Endothelial cell of umbilical vein (primary cell): ENCODE measurements at regions not wholly inside any gene's neighbourhood (a gene's known extent, or its start where the extent isn't known, plus 50 kb on each side); places are given as distances from the start of the nearest gene placed in this dataset.

Experiments
- BruUV-seq: library from RNA; stranded (reverse); fragments of 400-500 nt; replicated peaks from 2 replicates; lab custom pipeline; 2021; lab: Mats Ljungman, UMichigan
- CTCF ChIA-PET: fragments of 300-600, 350-600 bp; sonication (Branson Sonifier 250); formaldehyde crosslinking; loops from one replicate; lab custom pipeline; 2021; ENCODE audit warnings: antibody characterized with exemption, inconsistent platforms; lab: Charles Lee
- POLR2A ChIA-PET: fragments of 300-600, 350-600 bp; sonication (Branson Sonifier 250); formaldehyde crosslinking; loops from one replicate; lab custom pipeline; 2021; ENCODE audit warnings: antibody characterized with exemption, inconsistent platforms; lab: Charles Lee
- DNase-seq: peaks from one replicate; pipeline ENCODE4 v3.0.0-alpha.2; 2011; ENCODE audit warnings: low read depth, low spot score
- FAIRE-seq: peaks from 2 replicates; lab custom pipeline; 2011; peaks lifted over from hg19 to GRCh38; lab: Jason Lieb, UNC
- H2AFZ ChIP-seq: 2 replicates; pipeline ENCODE4 v1.6.0; 2012; ENCODE audit warnings: low read depth, low read length, control low read depth, inconsistent platforms
- H3K27ac ChIP-seq: 2 replicates; pipeline ENCODE4 v1.5.1; 2011; ENCODE audit warnings: low read depth, mild to moderate bottlenecking, control low read depth, low read length, moderate library complexity; ENCODE audit not compliant: insufficient read depth
- H3K27me3 ChIP-seq, 2 experiments: 2 replicates each; pipeline versions ENCODE4 v1.6.0 to v1.6.1; 2011; ENCODE audit warnings: low read length in 2 of 2, mixed read lengths in 1 of 2; ENCODE audit not compliant: control insufficient read depth in 2 of 2, insufficient read depth in 2 of 2
- H3K36me3 ChIP-seq, 2 experiments: 2 replicates in 1 of 2; 3 replicates in 1 of 2; pipeline ENCODE4 v1.5.1; 2011; ENCODE audit warnings: low read length in 2 of 2, mild to moderate bottlenecking in 1 of 2, moderate library complexity in 1 of 2; ENCODE audit not compliant: control insufficient read depth in 2 of 2, insufficient read depth in 2 of 2; ENCODE audit errors: extremely low read depth in 1 of 2
- H3K4me1 ChIP-seq: 3 replicates; pipeline ENCODE4 v1.5.1; 2011; ENCODE audit warnings: mild to moderate bottlenecking, low read length; ENCODE audit not compliant: control insufficient read depth, insufficient read depth; ENCODE audit errors: extremely low read depth
- H3K4me2 ChIP-seq: 2 replicates; pipeline ENCODE4 v1.6.1; 2011; ENCODE audit warnings: low read length, control low read depth, mixed read lengths; ENCODE audit not compliant: insufficient read depth
- H3K4me3 ChIP-seq, 3 experiments: fragments of 200-600 bp in 1 of 3; sonication (generic), shearing (Covaris generic) in 1 of 3; replicated peaks in 1 of 3; 2 replicates each; pipeline ENCODE4 v1.5.1; 2011 to 2016; ENCODE audit warnings: control low read depth in 3 of 3, low read length in 3 of 3, mild to moderate bottlenecking in 2 of 3, inconsistent platforms in 1 of 3, low read depth in 1 of 3, moderate library complexity in 1 of 3; ENCODE audit not compliant: insufficient read depth in 1 of 3
- H3K79me2 ChIP-seq: 2 replicates; pipeline ENCODE4 v1.6.0; 2012; ENCODE audit warnings: low read length, inconsistent platforms; ENCODE audit not compliant: control insufficient read depth, insufficient read depth
- H3K9ac ChIP-seq: replicated peaks from 2 replicates; pipeline ENCODE3; 2011; ENCODE audit warnings: low read length, control low read depth; ENCODE audit not compliant: insufficient read depth; ENCODE audit errors: extremely low read depth
- H3K9me1 ChIP-seq: replicated peaks from 3 replicates; pipeline ENCODE4 v1.6.0; 2011; ENCODE audit warnings: mild to moderate bottlenecking, low read length; ENCODE audit not compliant: control insufficient read depth, insufficient read depth; ENCODE audit errors: extremely low read depth
- H3K9me3 ChIP-seq: replicated peaks from 2 replicates; pipeline ENCODE4 v1.5.1; 2012; ENCODE audit warnings: low read length, inconsistent platforms; ENCODE audit not compliant: control insufficient read depth, insufficient read depth
- H4K20me1 ChIP-seq: replicated peaks from 2 replicates; pipeline ENCODE3; 2011; ENCODE audit warnings: mild to moderate bottlenecking, low read length; ENCODE audit not compliant: control insufficient read depth, insufficient read depth; ENCODE audit errors: extremely low read depth
- FOS ChIP-seq: IDR thresholded peaks from 2 replicates; pipeline ENCODE4 v1.6.1; 2011; ENCODE audit warnings: mild to moderate bottlenecking, low read length, moderate library complexity, borderline replicate concordance; ENCODE audit not compliant: insufficient read depth
- GATA2 ChIP-seq: IDR thresholded peaks from 2 replicates; pipeline ENCODE4 v1.7.0; 2011; ENCODE audit warnings: low read depth, mild to moderate bottlenecking, moderate library complexity, mixed read lengths, low read length; ENCODE audit not compliant: insufficient read length, insufficient read depth
- JUN ChIP-seq: IDR thresholded peaks from 2 replicates; pipeline ENCODE4 v1.6.1; 2011; ENCODE audit warnings: borderline replicate concordance, low read depth; ENCODE audit not compliant: insufficient read length, insufficient read depth
- MYC ChIP-seq: IDR thresholded peaks from one replicate; pipeline ENCODE4 v1.6.1; 2011; ENCODE audit warnings: mild to moderate bottlenecking, low read depth, low read length
- POLR2A ChIP-seq: IDR thresholded peaks from 2 replicates; pipeline ENCODE4 v1.6.1; 2012; ENCODE audit warnings: low read depth, mild to moderate bottlenecking, control low read depth, low read length
- POLR2AphosphoS5 ChIP-seq: IDR thresholded peaks from 2 replicates; pipeline ENCODE4 v1.6.1; 2012; ENCODE audit warnings: low read depth, mild to moderate bottlenecking, control low read depth, low read length, moderate library complexity; ENCODE audit not compliant: insufficient read depth
- dilution Hi-C: fragments of 300-500 bp; cut with MboI; formaldehyde crosslinking; loops from one replicate; pipeline ENCODE4 v1.15.0; 2019; ENCODE audit warnings: low sequenced_read_pairs; ENCODE audit not compliant: extremely low pct_ligation_motif_present
- intact Hi-C: fragments of 100-400 bp; cut with micrococcal nuclease; formaldehyde crosslinking; loops from one replicate; pipeline ENCODE4 v1.10.0; 2022
- TF ChIP-seq, protein P1 (sequence below), 2 donors: IDR thresholded peaks; 1 replicate in 1 of 2; 2 replicates in 1 of 2; pipeline ENCODE4 v1.5.1; 2011; ENCODE audit warnings: low read length in 2 of 2, mild to moderate bottlenecking in 2 of 2, moderate library complexity in 2 of 2, control low read depth in 1 of 2, inconsistent platforms in 1 of 2, low read depth in 1 of 2; ENCODE audit not compliant: insufficient read depth in 1 of 2; ENCODE audit errors: extremely low read depth in 1 of 2
- TF ChIP-seq, protein P2 (sequence below): IDR thresholded peaks from 2 replicates; pipeline ENCODE4 v1.6.1; 2011; ENCODE audit not compliant: insufficient read depth, insufficient read length

DNA sequence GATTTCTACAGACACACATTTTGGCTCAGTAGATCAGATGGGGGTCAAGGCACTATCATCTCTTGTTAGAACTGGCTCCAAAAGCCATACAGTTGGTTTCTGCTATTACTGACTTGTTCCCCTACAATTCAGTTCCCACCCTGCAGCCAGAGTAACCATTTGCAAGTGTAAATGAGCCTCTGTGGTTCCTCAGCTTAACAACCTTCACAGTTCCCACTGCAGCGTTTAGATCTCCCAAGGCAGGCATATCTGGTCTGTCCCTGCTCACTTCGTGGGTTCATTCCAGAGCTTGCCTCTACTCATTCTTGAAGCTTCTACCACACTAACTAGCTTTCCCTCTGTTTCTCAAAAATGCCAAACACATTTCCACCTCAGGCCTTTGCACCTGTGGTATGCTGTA is 186.1 kb downstream of the CBLN1 start:
- H3K27ac ChIP-seq = no peak overlapping the region
- no peaks in the 10 kb centered on the region for H4K20me1 ChIP-seq
- H2AFZ ChIP-seq = no peak overlapping the region
- H3K4me1 ChIP-seq = no peaks in the 10 kb centered on the region
- H3K9me1 ChIP-seq = no peaks in the 10 kb centered on the region
- H3K79me2 ChIP-seq = no peaks in the 10 kb centered on the region
- ChIA-PET POLR2A (no interaction called here), CTCF (no interaction called here)
- dilution Hi-C loops = no loop called here
- H3K4me2 ChIP-seq = no peak overlapping the region
- FAIRE-seq (no peak), DNase-seq (no peak)
- no peak overlapping the region for H3K9ac ChIP-seq
- no TSS peak for BruUV-seq
- TF ChIP-seq JUN = no peak
- no peak for TF ChIP-seq GATA2
- intact Hi-C loops = no loop called here
- no peak overlapping the region for H3K4me3 ChIP-seq
- peaks cover 15% of the 10 kb centered on the region for H3K9me3 ChIP-seq
- no peaks in the 10 kb centered on the region for H3K36me3 ChIP-seq
- H3K27me3 ChIP-seq = no peaks in the 10 kb centered on the region

DNA sequence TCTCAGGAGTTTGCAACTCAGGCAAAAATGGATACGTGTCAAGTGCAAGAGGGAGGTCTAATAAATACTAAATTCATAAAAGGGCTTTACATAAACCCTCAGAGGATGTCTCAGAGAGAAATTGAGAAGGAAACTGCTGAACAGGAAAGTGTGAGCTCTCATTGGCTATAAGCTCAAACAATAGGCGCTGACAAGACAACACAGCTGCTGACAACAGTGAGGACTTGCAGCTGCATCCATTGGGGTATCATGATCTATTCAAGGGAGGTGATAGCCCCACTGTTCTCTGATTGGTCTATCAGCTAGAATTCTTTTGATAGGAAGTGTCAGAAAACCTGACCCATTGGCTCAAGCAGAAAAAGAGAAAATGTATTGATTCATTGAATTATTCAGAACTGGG is 187.2 kb downstream of the CBLN1 start:
- Histone ChIP-seq H3K9ac (no peak overlapping the region), H3K9me3 (peaks cover 15% of the 10 kb centered on the region), H3K36me3 (no peaks in the 10 kb centered on the region), H3K4me3 (no peak overlapping the region), H3K4me1 (no peaks in the 10 kb centered on the region), H3K27ac (no peak overlapping the region), H3K9me1 (no peaks in the 10 kb centered on the region), H4K20me1 (no peaks in the 10 kb centered on the region), H3K79me2 (no peaks in the 10 kb centered on the region), H3K27me3 (no peaks in the 10 kb centered on the region), H3K4me2 (no peak overlapping the region), H2AFZ (no peak overlapping the region)
- no peak for DNase-seq
- dilution Hi-C loops (no loop called here), intact Hi-C loops (no loop called here)
- TF ChIP-seq POLR2AphosphoS5 (no peak), FOS (no peak), GATA2 (no peak), JUN (no peak), POLR2A (no peak), MYC (no peak)
- TF ChIP-seq, protein P1, sequence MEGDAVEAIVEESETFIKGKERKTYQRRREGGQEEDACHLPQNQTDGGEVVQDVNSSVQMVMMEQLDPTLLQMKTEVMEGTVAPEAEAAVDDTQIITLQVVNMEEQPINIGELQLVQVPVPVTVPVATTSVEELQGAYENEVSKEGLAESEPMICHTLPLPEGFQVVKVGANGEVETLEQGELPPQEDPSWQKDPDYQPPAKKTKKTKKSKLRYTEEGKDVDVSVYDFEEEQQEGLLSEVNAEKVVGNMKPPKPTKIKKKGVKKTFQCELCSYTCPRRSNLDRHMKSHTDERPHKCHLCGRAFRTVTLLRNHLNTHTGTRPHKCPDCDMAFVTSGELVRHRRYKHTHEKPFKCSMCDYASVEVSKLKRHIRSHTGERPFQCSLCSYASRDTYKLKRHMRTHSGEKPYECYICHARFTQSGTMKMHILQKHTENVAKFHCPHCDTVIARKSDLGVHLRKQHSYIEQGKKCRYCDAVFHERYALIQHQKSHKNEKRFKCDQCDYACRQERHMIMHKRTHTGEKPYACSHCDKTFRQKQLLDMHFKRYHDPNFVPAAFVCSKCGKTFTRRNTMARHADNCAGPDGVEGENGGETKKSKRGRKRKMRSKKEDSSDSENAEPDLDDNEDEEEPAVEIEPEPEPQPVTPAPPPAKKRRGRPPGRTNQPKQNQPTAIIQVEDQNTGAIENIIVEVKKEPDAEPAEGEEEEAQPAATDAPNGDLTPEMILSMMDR (IDR thresholded peaks at IDR 0.05; ENCODE audit: extremely low read depth in 1 of 2, insufficient read depth in 1 of 2, low read depth in 1 of 2, low read length in 2 of 2) = no peak
- TF ChIP-seq, protein P2, sequence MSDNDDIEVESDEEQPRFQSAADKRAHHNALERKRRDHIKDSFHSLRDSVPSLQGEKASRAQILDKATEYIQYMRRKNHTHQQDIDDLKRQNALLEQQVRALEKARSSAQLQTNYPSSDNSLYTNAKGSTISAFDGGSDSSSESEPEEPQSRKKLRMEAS = no peak
- FAIRE-seq = no peak
- no TSS peak for BruUV-seq
- ChIA-PET CTCF (no interaction called here), POLR2A (no interaction called here)
